GM12891 (cell line): ENCODE measurements at regions not wholly inside any gene's neighbourhood (a gene's known extent, or its start where the extent isn't known, plus 50 kb on each side); places are given as distances from the start of the nearest gene placed in this dataset.
"Not testable (repeated sequence)": the region's sequence is repeated elsewhere in the genome, so short reads cannot be mapped to it uniquely, and the experiment has no call there.

ENCODE experiments used
- DNase-seq: peaks from one replicate; pipeline ENCODE4 v3.0.0; 2011; ENCODE audit warnings: low spot score; ENCODE audit not compliant: insufficient read length
- FAIRE-seq: peaks from 2 replicates; lab custom pipeline; 2011; peaks lifted over from hg19 to GRCh38; lab: Jason Lieb, UNC
- PAX5 ChIP-seq: IDR thresholded peaks from 2 replicates; pipeline ENCODE4 v1.6.1; 2011; ENCODE audit warnings: low read length, moderate library complexity, mild to moderate bottlenecking; ENCODE audit not compliant: insufficient read depth, severe bottlenecking
- POLR2A ChIP-seq: IDR thresholded peaks from 2 replicates; pipeline ENCODE4 v1.6.1; 2011; ENCODE audit warnings: low read depth, low read length, control low read depth
- POLR2AphosphoS5 ChIP-seq: IDR thresholded peaks from 2 replicates; pipeline ENCODE4 v1.6.1; 2011; ENCODE audit warnings: low read depth, low read length, control low read depth
- POU2F2 ChIP-seq: IDR thresholded peaks from 2 replicates; pipeline ENCODE4 v1.6.1; 2011; ENCODE audit warnings: low read depth, mild to moderate bottlenecking, control low read depth, low read length, moderate library complexity
- SPI1 ChIP-seq: IDR thresholded peaks from 2 replicates; pipeline ENCODE4 v1.6.1; 2011; ENCODE audit warnings: low read depth, low read length, control low read depth
- TAF1 ChIP-seq: IDR thresholded peaks from 2 replicates; pipeline ENCODE4 v1.6.1; 2011; ENCODE audit warnings: low read depth, low read length, control low read depth

GRCh38 chrX:9298221-9298620 is 166.6 kb upstream of the TBL1X start:
- DNase-seq (no peak), FAIRE-seq (no peak)
- no peak for TF ChIP-seq POU2F2
- TF ChIP-seq SPI1, result no peak
- no peak for TF ChIP-seq POLR2AphosphoS5
- no peak for TF ChIP-seq TAF1
- TF ChIP-seq POLR2A, result no peak

DNA sequence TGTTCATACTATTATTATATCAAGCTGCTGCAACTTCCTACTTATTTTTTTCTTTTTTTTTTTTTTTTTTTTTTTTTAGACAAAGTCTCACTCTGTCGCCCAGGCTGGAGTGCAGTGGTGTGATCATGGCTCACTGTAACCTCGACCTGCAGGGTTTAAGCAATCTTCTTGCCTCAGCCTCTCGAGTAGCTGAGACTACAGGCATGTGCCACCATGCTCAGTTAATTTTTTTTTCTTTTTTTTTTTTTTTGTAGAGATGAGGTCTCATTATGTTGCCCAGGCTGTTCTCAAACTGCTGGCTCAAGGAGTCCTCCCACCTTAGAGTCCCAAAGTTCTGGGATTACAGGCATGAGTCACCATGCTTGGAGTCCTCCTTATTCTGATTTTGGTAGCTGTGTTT is 165.2 kb upstream of the TBL1X start:
- not testable (repeated sequence) for FAIRE-seq, DNase-seq

DNA sequence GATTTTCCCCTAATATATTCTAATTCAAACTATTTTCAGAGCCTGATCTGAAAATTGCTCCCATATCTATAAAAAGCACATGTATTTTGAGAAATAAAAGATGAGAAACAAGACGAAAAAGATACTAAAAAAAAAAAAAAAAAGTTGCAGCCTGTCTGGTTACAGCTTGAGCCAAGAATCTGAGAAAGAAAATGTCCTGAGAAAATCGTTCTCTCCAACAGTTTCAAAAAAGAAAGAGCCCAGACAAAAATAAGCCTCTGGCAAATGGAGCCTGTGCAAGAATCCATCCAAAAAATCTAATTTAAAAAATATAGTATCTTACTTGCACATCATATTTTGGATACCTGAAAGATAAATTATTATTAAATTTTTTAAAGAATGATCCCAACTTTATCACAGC is 163.0 kb upstream of the TBL1X start:
- FAIRE-seq (no peak), DNase-seq (no peak)
- TF ChIP-seq POU2F2 (no peak), SPI1 (no peak), POLR2A (no peak), TAF1 (no peak), PAX5 (no peak), POLR2AphosphoS5 (no peak)

DNA sequence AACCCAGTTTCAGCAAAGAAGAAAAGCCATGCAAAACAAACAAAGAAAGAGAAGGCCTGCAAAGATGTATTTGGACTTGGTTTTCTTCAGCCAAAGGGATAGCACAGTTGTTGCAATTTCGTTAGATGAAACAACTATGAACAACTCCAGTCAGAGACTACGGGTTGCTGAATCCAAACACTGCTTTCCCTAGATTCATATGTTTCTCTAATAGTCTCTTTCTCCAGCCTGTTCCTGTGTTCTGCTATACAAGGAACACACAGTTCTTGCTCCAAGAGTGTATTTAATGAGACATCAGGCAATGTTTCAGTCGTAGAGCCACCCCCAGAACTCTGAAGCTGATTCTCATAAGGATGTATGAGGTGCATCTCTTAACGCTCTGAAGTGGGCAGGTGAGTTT is 162.5 kb upstream of the TBL1X start:
- no peak for FAIRE-seq
- no peak for DNase-seq
- TF ChIP-seq TAF1 (no peak), SPI1 (no peak)

- DNase-seq (no peak), FAIRE-seq (no peak)
- no peak for TF ChIP-seq POLR2A
- no peak for TF ChIP-seq TAF1
- TF ChIP-seq POLR2AphosphoS5, result no peak
- no peak for TF ChIP-seq POU2F2
- no peak for TF ChIP-seq SPI1
- TF ChIP-seq PAX5, result no peak
Observed at GRCh38 chrX:9308426-9308825, 156.4 kb upstream of the TBL1X start.

DNA sequence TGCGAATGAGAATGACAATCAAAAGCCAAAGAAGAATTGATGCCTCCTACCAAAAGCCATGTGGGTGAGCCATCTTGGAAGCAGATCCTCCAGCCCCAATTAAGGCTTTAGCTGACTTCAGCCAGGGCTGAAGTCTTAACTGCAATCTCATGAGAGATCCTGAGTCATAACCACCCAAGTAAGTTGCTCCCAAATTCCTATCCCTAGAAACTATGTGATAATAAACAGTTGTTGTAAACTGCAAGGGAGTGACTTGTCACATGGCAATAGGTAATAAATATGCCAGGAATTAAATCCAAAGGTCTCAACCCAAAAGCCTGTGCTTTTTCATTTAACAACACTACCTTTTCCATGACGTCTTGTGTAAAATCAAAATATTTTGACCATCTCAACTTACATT is 154.2 kb upstream of the TBL1X start:
- FAIRE-seq, result no peak

GRCh38 chrX:9311421-9312160 is 153.3 kb upstream of the TBL1X start:
- no peak for TF ChIP-seq TAF1
- TF ChIP-seq POLR2AphosphoS5, result no peak
- TF ChIP-seq POLR2A, result no peak
- no peak for TF ChIP-seq PAX5
- TF ChIP-seq SPI1, result no peak
- TF ChIP-seq POU2F2, result no peak
- DNase-seq (no peak), FAIRE-seq (no peak)

More for the DNA sequence above, 154.2 kb upstream of the TBL1X start:
- no peak for DNase-seq
- TF ChIP-seq POLR2A (no peak), POU2F2 (no peak), PAX5 (no peak), SPI1 (no peak), POLR2AphosphoS5 (no peak), TAF1 (no peak)

- TF ChIP-seq POU2F2 (peak; percentile 56; the same call in 1 of the 2 replicates), POLR2AphosphoS5 (no peak), TAF1 (no peak), PAX5 (no peak), SPI1 (no peak), POLR2A (no peak)
- FAIRE-seq, result peak; percentile 47
Observed at GRCh38 chrX:9312922-9313867, 151.7 kb upstream of the TBL1X start.

GRCh38 chrX:9315086-9315485 is 149.8 kb upstream of the TBL1X start:
- TF ChIP-seq POLR2AphosphoS5 (no peak), TAF1 (no peak), POU2F2 (no peak), POLR2A (no peak), PAX5 (no peak)
- FAIRE-seq (no peak), DNase-seq (no peak)

More at GRCh38 chrX:9312922-9313867, 151.7 kb upstream of the TBL1X start:
- peak; percentile 13 for DNase-seq

DNA sequence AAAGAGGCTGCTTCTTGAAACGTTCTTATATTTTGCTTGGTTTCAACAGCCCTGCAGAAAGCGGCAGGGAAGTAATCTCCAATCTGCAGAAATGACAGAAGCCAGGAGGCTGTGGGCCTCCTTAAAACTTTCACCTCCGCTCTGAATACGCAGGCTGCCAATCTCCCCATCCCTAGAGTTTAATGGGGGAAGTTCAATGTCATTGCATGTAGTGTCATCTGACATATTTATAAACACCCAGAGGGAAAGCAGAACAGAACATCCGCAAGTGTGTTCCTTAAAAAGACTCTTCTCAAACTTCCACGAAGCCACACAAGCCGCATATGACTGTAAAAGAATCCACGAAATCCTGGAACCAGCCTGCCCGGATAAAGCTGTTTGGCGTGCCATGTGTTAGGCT is 148.8 kb upstream of the TBL1X start:
- FAIRE-seq (no peak), DNase-seq (no peak)
- TF ChIP-seq TAF1, result no peak
- TF ChIP-seq PAX5, result no peak
- no peak for TF ChIP-seq POU2F2
- no peak for TF ChIP-seq SPI1
- TF ChIP-seq POLR2A, result no peak
- TF ChIP-seq POLR2AphosphoS5, result no peak
